GM18951 (cell line): ENCODE measurements at regions not wholly inside any gene's neighbourhood (a gene's known extent, or its start where the extent isn't known, plus 50 kb on each side); places are given as distances from the start of the nearest gene placed in this dataset.
"Not testable (repeated sequence)": the region's sequence is repeated elsewhere in the genome, so short reads cannot be mapped to it uniquely, and the experiment has no call there.

Source experiments
- POLR2A ChIP-seq: IDR thresholded peaks from 4 replicates; pipeline ENCODE4 v1.6.1; 2011; ENCODE audit warnings: mild to moderate bottlenecking; ENCODE audit not compliant: insufficient read length, insufficient read depth; ENCODE audit errors: extremely low read depth
- in situ Hi-C: fragments of 300-500 bp; cut with MboI; formaldehyde crosslinking; loops from one replicate; pipeline ENCODE4 v1.12.0; 2022; ENCODE audit warnings: low sequenced_read_pairs, mixed read lengths, inconsistent platforms; ENCODE audit not compliant: unreplicated experiment

- in situ Hi-C loops = no loop called here
These were observed 346.4 kb downstream of the GATA3 start for GRCh38 chr10:8400892-8401291.

GRCh38 chr10:8401531-8401930 lies 347.0 kb downstream of the GATA3 start:
- TF ChIP-seq POLR2A = no peak
- in situ Hi-C loops = no loop called here

More at GRCh38 chr10:8400892-8401291, 346.4 kb downstream of the GATA3 start:
- no peak for TF ChIP-seq POLR2A

- no peak for TF ChIP-seq POLR2A
- in situ Hi-C loops = no loop called here
These were observed 348.1 kb downstream of the GATA3 start for GRCh38 chr10:8402576-8402975.

GRCh38 chr10:8403711-8404371 lies 349.4 kb downstream of the GATA3 start:
- no peak for TF ChIP-seq POLR2A
- in situ Hi-C loops = no loop called here

- in situ Hi-C loops = no loop called here
- no peak for TF ChIP-seq POLR2A
These were observed 350.2 kb downstream of the GATA3 start for GRCh38 chr10:8404721-8405120.

- in situ Hi-C loops = no loop called here
- TF ChIP-seq POLR2A = no peak
These were observed 351.1 kb downstream of the GATA3 start for GRCh38 chr10:8405596-8405995.

GRCh38 chr10:8407501-8408021 lies 353.1 kb downstream of the GATA3 start:
- in situ Hi-C loops = no loop called here
- TF ChIP-seq POLR2A = no peak

- in situ Hi-C loops = no loop called here
- TF ChIP-seq POLR2A = no peak
These were observed 356.0 kb downstream of the GATA3 start for GRCh38 chr10:8410506-8410905.

- in situ Hi-C loops = no loop called here
- TF ChIP-seq POLR2A = no peak
These were observed 358.1 kb downstream of the GATA3 start for GRCh38 chr10:8412541-8412940.

- in situ Hi-C loops = not testable (repeated sequence)
These were observed 360.5 kb downstream of the GATA3 start for GRCh38 chr10:8415029-8415428.

- in situ Hi-C loops = no loop called here
- TF ChIP-seq POLR2A = no peak
These were observed 361.8 kb downstream of the GATA3 start for GRCh38 chr10:8416192-8416701.

GRCh38 chr10:8416760-8417159 lies 362.3 kb downstream of the GATA3 start:
- in situ Hi-C loops = no loop called here
- no peak for TF ChIP-seq POLR2A

- no peak for TF ChIP-seq POLR2A
- in situ Hi-C loops = no loop called here
These were observed 363.1 kb downstream of the GATA3 start for GRCh38 chr10:8417631-8418030.

GRCh38 chr10:8418631-8419030 lies 364.1 kb downstream of the GATA3 start:
- no peak for TF ChIP-seq POLR2A
- in situ Hi-C loops = no loop called here
